IMR-90 (cell line): ENCODE measurements at regions not wholly inside any gene's neighbourhood (a gene's known extent, or its start where the extent isn't known, plus 50 kb on each side); places are given as distances from the start of the nearest gene placed in this dataset.

Source experiments
- ATAC-seq: fragments of 200-7000 bp; cut with Tn5 transposase; 2 replicates; pipeline ENCODE4 v1.9.1; 2020; ENCODE audit warnings: low read depth, mild to moderate bottlenecking, moderate library complexity
- BruUV-seq: library from RNA; stranded (reverse); fragments of 400-500 nt; replicated peaks from 2 replicates; lab custom pipeline; 2021; lab: Mats Ljungman, UMichigan
- CTCF ChIA-PET: fragments of 300-600 bp; formaldehyde crosslinking; extraction: SDS; loops from one replicate; lab custom pipeline; 2021; ENCODE audit warnings: antibody characterized with exemption; lab: Yijun Ruan, JAX
- POLR2A ChIA-PET: fragments of 300-600 bp; sonication (Branson Sonifier 250); formaldehyde crosslinking; loops from one replicate; lab custom pipeline; 2022; ENCODE audit warnings: antibody characterized with exemption; ENCODE audit not compliant: unreplicated experiment; lab: Charles Lee
- DNase-seq: peaks from one replicate; pipeline ENCODE4 v3.0.0; 2013
- H2AFZ ChIP-seq: replicated peaks from 2 replicates; pipeline ENCODE3; 2013; ENCODE audit warnings: low read length, mild to moderate bottlenecking; ENCODE audit not compliant: poor library complexity
- H2AK5ac ChIP-seq: 2 replicates; pipeline ENCODE4 v1.6.1; 2013; ENCODE audit warnings: low read depth, low read length, inconsistent platforms
- H2AK9ac ChIP-seq: replicated peaks from 2 replicates; pipeline ENCODE3; 2013; ENCODE audit warnings: mild to moderate bottlenecking, low read depth, low read length, moderate library complexity; ENCODE audit not compliant: poor library complexity
- H2BK120ac ChIP-seq: 2 replicates; pipeline ENCODE4 v1.6.1; 2013; ENCODE audit warnings: low read depth, low read length, inconsistent platforms
- H2BK15ac ChIP-seq: 3 replicates; pipeline ENCODE4 v1.6.1; 2013; ENCODE audit warnings: low read depth, low read length, inconsistent platforms
- H2BK20ac ChIP-seq: 2 replicates; pipeline ENCODE4 v1.6.1; 2013; ENCODE audit warnings: low read depth, mild to moderate bottlenecking, inconsistent platforms, low read length, moderate library complexity
- H2BK5ac ChIP-seq: 2 replicates; pipeline ENCODE4 v1.6.1; 2013; ENCODE audit warnings: mild to moderate bottlenecking, low read depth, low read length, inconsistent platforms; ENCODE audit not compliant: poor library complexity, severe bottlenecking
- H3K14ac ChIP-seq: replicated peaks from 2 replicates; pipeline ENCODE4 v1.6.1; 2013; ENCODE audit warnings: low read depth, low read length, inconsistent platforms
- H3K18ac ChIP-seq: 2 replicates; pipeline ENCODE4 v1.6.1; 2013; ENCODE audit warnings: low read depth, low read length, control low read depth
- H3K23ac ChIP-seq: 2 replicates; pipeline ENCODE4 v1.6.1; 2013; ENCODE audit warnings: low read depth, low read length, inconsistent platforms
- H3K27ac ChIP-seq: 2 replicates; pipeline ENCODE4 v1.5.1; 2013; ENCODE audit warnings: mild to moderate bottlenecking, control low read depth, low read length; ENCODE audit not compliant: insufficient read depth
- H3K27me3 ChIP-seq: 2 replicates; pipeline ENCODE4 v1.6.1; 2013; ENCODE audit warnings: low read length; ENCODE audit not compliant: control insufficient read depth, insufficient read depth
- H3K36me3 ChIP-seq: 2 replicates; pipeline ENCODE4 v1.6.1; 2013; ENCODE audit warnings: low read length, mixed read lengths; ENCODE audit not compliant: control insufficient read depth, insufficient read depth
- H3K4ac ChIP-seq: 2 replicates; pipeline ENCODE4 v1.6.1; 2013; ENCODE audit warnings: low read depth, low read length, inconsistent platforms
- H3K4me1 ChIP-seq: 2 replicates; pipeline ENCODE4 v1.6.1; 2013; ENCODE audit warnings: low read length, mixed read lengths; ENCODE audit not compliant: control insufficient read depth, insufficient read depth
- H3K4me2 ChIP-seq: 2 replicates; pipeline ENCODE4 v1.6.1; 2013; ENCODE audit warnings: low read depth, mild to moderate bottlenecking, control low read depth, low read length, moderate library complexity
- H3K4me3 ChIP-seq: 2 replicates; pipeline ENCODE4 v1.5.1; 2013; ENCODE audit warnings: low read depth, mild to moderate bottlenecking, control low read depth, low read length, moderate library complexity; ENCODE audit not compliant: insufficient read depth
- H3K56ac ChIP-seq: 2 replicates; pipeline ENCODE4 v1.6.1; 2013; ENCODE audit warnings: low read length, inconsistent platforms; ENCODE audit not compliant: insufficient read depth; ENCODE audit errors: extremely low read depth
- H3K79me1 ChIP-seq, 2 experiments: 2 replicates each; pipeline ENCODE4 v1.6.1; 2013; ENCODE audit warnings: low read length in 2 of 2, inconsistent platforms in 1 of 2, low read depth in 1 of 2
- H3K9ac ChIP-seq: 2 replicates; pipeline ENCODE4 v1.6.1; 2013; ENCODE audit warnings: low read depth, low read length, control low read depth
- H3K9me1 ChIP-seq: 2 replicates; pipeline ENCODE4 v1.6.1; 2013; ENCODE audit warnings: low read length, inconsistent platforms; ENCODE audit not compliant: insufficient read depth
- H3K9me3 ChIP-seq: 2 replicates; pipeline ENCODE4 v1.6.1; 2013; ENCODE audit warnings: low read length; ENCODE audit not compliant: control insufficient read depth, insufficient read depth
- H4K20me1 ChIP-seq: 2 replicates; pipeline ENCODE4 v1.6.1; 2013; ENCODE audit warnings: low read length, inconsistent platforms; ENCODE audit not compliant: insufficient read depth
- H4K5ac ChIP-seq: 2 replicates; pipeline ENCODE4 v1.6.1; 2013; ENCODE audit warnings: mild to moderate bottlenecking, low read depth, low read length, control low read depth
- H4K8ac ChIP-seq, 2 experiments: 2 replicates each; pipeline ENCODE4 v1.6.1; 2013; ENCODE audit warnings: low read depth in 2 of 2, low read length in 2 of 2, control low read depth in 1 of 2, inconsistent platforms in 1 of 2
- H4K91ac ChIP-seq: 2 replicates; pipeline ENCODE4 v1.6.1; 2013; ENCODE audit warnings: low read depth, low read length, inconsistent platforms; ENCODE audit not compliant: insufficient read depth
- RAD21 ChIP-seq: IDR thresholded peaks from 2 replicates; pipeline ENCODE4 v1.6.1; 2012; ENCODE audit warnings: low read length, improper control_type of control experiment
- SMC3 ChIP-seq: fragments of 150-350 bp; IDR thresholded peaks from 2 replicates; pipeline ENCODE4 v1.6.1; 2016; ENCODE audit warnings: low read depth, mild to moderate bottlenecking, antibody characterized with exemption, low read length, moderate library complexity
- WGBS, 2 experiments: methylation state at CpG; one replicate each; pipeline versions ENCODE4 v1.1.5 to v1.1.7; 2013; ENCODE audit warnings: missing lambda C conversion rate in 2 of 2; ENCODE audit not compliant: insufficient read length in 1 of 2; ENCODE audit errors: extremely low coverage in 2 of 2; 5-methylcytosine and 5-hydroxymethylcytosine counted together
- dilution Hi-C: fragments of 300-500 bp; cut with HindIII; formaldehyde crosslinking; loops from one replicate; pipeline ENCODE4 v1.14.3; 2018; ENCODE audit warnings: low sequenced_read_pairs; ENCODE audit not compliant: unreplicated experiment
- in situ Hi-C: fragments of 300-500 bp; cut with MboI; formaldehyde crosslinking; loops from 3 replicates; pipeline ENCODE4 v1.14.3; 2019; ENCODE audit warnings: low sequenced_read_pairs, inconsistent platforms, mixed read lengths
- intact Hi-C: fragments of 100-400 bp; cut with micrococcal nuclease; formaldehyde crosslinking; loops from 2 replicates; pipeline ENCODE4 v1.10.0; 2022
- TF ChIP-seq, protein P1 (sequence below): conservative IDR thresholded peaks from 2 replicates; pipeline ENCODE4 v1.5.1; 2012; ENCODE audit warnings: mild to moderate bottlenecking, low read depth, low read length, improper control_type of control experiment
- TF ChIP-seq, protein P2 (sequence below): fragments of 150-350 bp; IDR thresholded peaks from 2 replicates; pipeline ENCODE4 v1.6.1; 2016; ENCODE audit warnings: low read depth, mild to moderate bottlenecking, low read length, moderate library complexity, borderline replicate concordance

DNA sequence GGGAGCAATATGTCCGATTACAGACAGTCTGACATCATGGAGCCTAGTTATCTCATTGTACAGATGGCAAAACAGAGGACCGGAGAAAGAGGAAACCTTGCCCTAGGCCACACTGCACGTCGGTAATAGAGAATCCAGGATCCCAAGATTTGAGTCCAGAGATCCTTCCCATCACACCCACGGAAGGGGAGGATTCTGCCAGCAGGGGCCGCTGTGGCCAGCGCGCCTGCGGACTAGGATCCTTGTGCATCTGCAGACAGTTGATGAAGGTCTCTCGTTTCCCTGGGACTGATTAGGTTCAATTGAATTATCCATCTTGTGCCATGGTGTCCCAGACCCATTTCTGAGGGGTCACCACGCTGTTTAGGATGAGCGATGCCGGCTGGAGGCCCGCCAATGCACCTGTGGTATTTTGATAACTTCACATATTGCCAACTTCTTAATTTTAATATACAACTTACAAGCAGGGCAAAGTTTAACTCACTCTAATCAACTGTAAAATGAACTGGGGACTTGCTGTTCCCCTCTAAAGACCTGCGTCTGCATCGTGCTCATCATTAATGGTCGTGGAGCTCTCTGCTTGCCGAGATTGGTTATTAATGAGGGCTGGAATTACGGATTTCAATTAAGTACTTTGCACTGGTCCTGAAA is 592.7 kb upstream of the BRINP1 start:
- ATAC-seq (0 out of 2 replicates have a peak, but pooled peaks have one; percentile 21), DNase-seq (peak; percentile 29)
- dilution Hi-C loops, result no loop called here
- BruUV-seq, result no TSS peak
- H3K18ac ChIP-seq, result peak overlapping the region; percentile 56
- no peaks in the 10 kb centered on the region for H4K20me1 ChIP-seq
- no peak overlapping the region; the same call in 1 of the 2 replicates for H3K23ac ChIP-seq
- in situ Hi-C loops, result loop anchor here (10.0 kb wide), 3 partner anchors 393 to 513 kb away; no protein-coding TSS in a partner anchor
- CTCF ChIA-PET, result no interaction called here
- no peak overlapping the region for H2BK5ac ChIP-seq
- H2AK5ac ChIP-seq, result no peak overlapping the region
- no peak overlapping the region for H4K91ac ChIP-seq
- H3K27ac ChIP-seq, result no peak overlapping the region
- H2AFZ ChIP-seq, result peak overlapping the region; percentile 68
- peak overlapping the region in 1 of 2 experiments; percentile 23; a peak in 1 of 4 replicates for H4K8ac ChIP-seq
- peak overlapping the region; percentile 83 for H2BK20ac ChIP-seq
- H2AK9ac ChIP-seq, result no peak overlapping the region
- H3K27me3 ChIP-seq, result no peaks in the 10 kb centered on the region
- H3K56ac ChIP-seq, result no peak overlapping the region
- WGBS, 2 experiments, result 45% methylated on average over 2 of the region's 19 CpGs; no CpG with 5 or more reads in 1 of the 2 experiments
- intact Hi-C loops, result loop anchor here (1.0 to 5.0 kb wide), 3 partner anchors 387 to 570 kb away; no protein-coding TSS in a partner anchor
- H3K9me3 ChIP-seq, result no peaks in the 10 kb centered on the region
- no peaks in the 10 kb centered on the region for H3K79me1 ChIP-seq
- peaks cover 5% of the 10 kb centered on the region for H3K4me1 ChIP-seq
- TF ChIP-seq, protein P1, sequence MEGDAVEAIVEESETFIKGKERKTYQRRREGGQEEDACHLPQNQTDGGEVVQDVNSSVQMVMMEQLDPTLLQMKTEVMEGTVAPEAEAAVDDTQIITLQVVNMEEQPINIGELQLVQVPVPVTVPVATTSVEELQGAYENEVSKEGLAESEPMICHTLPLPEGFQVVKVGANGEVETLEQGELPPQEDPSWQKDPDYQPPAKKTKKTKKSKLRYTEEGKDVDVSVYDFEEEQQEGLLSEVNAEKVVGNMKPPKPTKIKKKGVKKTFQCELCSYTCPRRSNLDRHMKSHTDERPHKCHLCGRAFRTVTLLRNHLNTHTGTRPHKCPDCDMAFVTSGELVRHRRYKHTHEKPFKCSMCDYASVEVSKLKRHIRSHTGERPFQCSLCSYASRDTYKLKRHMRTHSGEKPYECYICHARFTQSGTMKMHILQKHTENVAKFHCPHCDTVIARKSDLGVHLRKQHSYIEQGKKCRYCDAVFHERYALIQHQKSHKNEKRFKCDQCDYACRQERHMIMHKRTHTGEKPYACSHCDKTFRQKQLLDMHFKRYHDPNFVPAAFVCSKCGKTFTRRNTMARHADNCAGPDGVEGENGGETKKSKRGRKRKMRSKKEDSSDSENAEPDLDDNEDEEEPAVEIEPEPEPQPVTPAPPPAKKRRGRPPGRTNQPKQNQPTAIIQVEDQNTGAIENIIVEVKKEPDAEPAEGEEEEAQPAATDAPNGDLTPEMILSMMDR, result peak; percentile 60
- TF ChIP-seq, protein P2, sequence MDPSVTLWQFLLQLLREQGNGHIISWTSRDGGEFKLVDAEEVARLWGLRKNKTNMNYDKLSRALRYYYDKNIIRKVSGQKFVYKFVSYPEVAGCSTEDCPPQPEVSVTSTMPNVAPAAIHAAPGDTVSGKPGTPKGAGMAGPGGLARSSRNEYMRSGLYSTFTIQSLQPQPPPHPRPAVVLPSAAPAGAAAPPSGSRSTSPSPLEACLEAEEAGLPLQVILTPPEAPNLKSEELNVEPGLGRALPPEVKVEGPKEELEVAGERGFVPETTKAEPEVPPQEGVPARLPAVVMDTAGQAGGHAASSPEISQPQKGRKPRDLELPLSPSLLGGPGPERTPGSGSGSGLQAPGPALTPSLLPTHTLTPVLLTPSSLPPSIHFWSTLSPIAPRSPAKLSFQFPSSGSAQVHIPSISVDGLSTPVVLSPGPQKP, result no peak
- peak; percentile 28; the same call in 1 of the 2 replicates for TF ChIP-seq SMC3
- TF ChIP-seq RAD21, result peak; percentile 53
- H3K36me3 ChIP-seq, result no peaks in the 10 kb centered on the region
- peak overlapping the region; percentile 62 for H2BK120ac ChIP-seq
- H3K9ac ChIP-seq, result no peak overlapping the region
- no peak overlapping the region for H3K4me2 ChIP-seq
- no peaks in the 10 kb centered on the region for H3K9me1 ChIP-seq
- no peak overlapping the region for H3K4me3 ChIP-seq
- POLR2A ChIA-PET, result no interaction called here
- H4K5ac ChIP-seq, result 0 out of 2 replicates have a peak overlapping the region, but pooled peaks have one; percentile 76
- peak overlapping the region; percentile 68 for H3K4ac ChIP-seq
- 0 out of 3 replicates have a peak overlapping the region, but pooled peaks have one; percentile 54 for H2BK15ac ChIP-seq
- H3K14ac ChIP-seq, result no peak overlapping the region
